ENCODE measurements at regions not wholly inside any gene's neighbourhood (a gene's known extent, or its start where the extent isn't known, plus 50 kb on each side); places are given as distances from the start of the nearest gene placed in this dataset.

DNA sequence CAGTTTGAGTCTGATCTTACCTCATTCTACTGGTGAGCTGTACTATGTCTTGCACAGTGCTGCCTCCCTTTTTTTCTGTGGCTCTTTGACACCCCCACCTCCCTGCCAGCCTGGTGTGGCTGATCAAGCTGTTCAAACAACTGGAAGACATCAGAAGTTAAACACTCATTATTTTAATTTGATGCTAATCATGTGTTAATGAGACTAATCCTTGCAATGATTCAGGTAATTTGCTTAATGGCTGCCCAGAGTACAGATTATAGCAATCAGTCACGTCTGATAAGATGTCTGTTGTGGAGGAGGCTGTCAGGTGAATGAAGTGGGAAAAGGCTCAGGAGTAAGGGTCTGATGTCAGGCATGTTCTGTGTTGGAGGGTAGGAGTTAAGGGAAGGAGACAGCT, 87.4 kb upstream of the GK2 start:
- no peaks in the 10 kb centered on the region for H3K4me1 ChIP-seq
- no peaks in the 10 kb centered on the region for H3K27me3 ChIP-seq (ENCODE audit: insufficient read depth in 3 of 3, low read length in 2 of 3)
- WGBS, 3 donors = 56 to 63% (median 61%) methylated on average over 1 of the region's 1 CpG
- peak overlapping the region; percentile 21 for H3K4me3 ChIP-seq
- intact Hi-C loops (cut with DNase I) = no loop called here
- ATAC-seq = no peak
- no peak for DNase-seq
- H3K9me3 ChIP-seq = no peaks in the 10 kb centered on the region
- H3K27ac ChIP-seq = no peak overlapping the region
- no peak for TF ChIP-seq CTCF (IDR thresholded peaks at IDR 0.05)
- H3K36me3 ChIP-seq (ENCODE audit: insufficient read depth in 1 of 2, low read depth in 1 of 2) = no peaks in the 10 kb centered on the region

DNA sequence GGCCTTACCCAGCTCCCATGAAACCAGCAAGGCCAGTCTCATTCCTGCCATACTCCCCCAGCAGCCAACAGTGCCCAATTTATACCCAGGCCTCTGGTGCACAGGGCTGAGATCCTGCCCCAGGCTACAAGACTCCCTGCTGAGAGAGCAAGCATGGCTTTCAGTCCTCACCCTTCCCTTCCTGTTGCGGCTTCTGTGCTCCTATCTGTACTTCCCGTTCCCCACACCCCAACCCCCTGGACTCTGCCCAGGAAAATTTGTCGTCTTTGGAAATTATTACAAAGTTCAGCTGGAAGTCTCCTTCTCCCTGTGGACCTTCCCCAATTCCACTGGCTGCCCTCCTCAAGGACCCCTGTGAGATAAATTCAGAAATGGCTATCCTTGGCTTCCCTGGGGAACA, 84.1 kb upstream of the GK2 start:
- WGBS, 3 donors = 58 to 73% (median 64%) methylated on average over 3 of the region's 3 CpGs
- TF ChIP-seq CTCF (IDR thresholded peaks at IDR 0.05) = no peak
- ATAC-seq (no peak), DNase-seq (peak in 1 of 2 donors; percentile 14)
- Histone ChIP-seq H3K4me1 (no peaks in the 10 kb centered on the region), H3K9me3 (no peaks in the 10 kb centered on the region), H3K4me3 (no peak overlapping the region), H3K27ac (no peak overlapping the region), H3K36me3 (ENCODE audit: insufficient read depth in 1 of 2, low read depth in 1 of 2) (no peaks in the 10 kb centered on the region), H3K27me3 (ENCODE audit: insufficient read depth in 3 of 3, low read length in 2 of 3) (no peaks in the 10 kb centered on the region)
- intact Hi-C loops (cut with DNase I) = no loop called here

DNA sequence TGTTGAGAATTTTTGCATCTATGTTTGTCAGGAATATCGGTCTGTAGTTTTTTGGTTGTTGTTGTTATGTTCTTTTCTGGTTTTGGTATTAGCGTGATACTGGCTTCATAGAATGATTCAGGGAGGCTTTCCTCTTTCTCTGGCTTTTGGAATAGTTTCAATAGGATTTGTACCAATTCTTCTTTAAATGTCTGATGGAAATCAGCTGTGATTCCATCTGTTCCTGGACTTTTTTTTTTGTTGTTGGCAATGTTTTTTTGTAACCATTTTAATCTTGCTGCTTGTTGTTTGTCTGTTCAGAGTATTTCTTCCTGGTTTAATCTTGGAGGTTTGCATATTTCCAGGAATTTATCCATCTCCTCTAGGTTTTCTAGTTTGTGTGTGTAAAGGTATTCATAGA, 81.5 kb upstream of the GK2 start:
- H3K27ac ChIP-seq = no peak overlapping the region
- intact Hi-C loops (cut with DNase I) = no loop called here
- 32 to 47% (median 32%) methylated on average over 2 of the region's 2 CpGs for WGBS, 3 donors

GRCh38 chr4:79476196-79476595, 68.2 kb upstream of the GK2 start:
- H3K27me3 ChIP-seq (ENCODE audit: insufficient read depth in 3 of 3, low read length in 2 of 3) = no peaks in the 10 kb centered on the region
- no peaks in the 10 kb centered on the region for H3K4me1 ChIP-seq
- ATAC-seq (peak in 2 of 4 donors; percentile 43 to 52), DNase-seq (peak; percentile 16 to 49)
- no peak overlapping the region for H3K27ac ChIP-seq
- 30 to 59% (median 34%) methylated on average over 2 of the region's 2 CpGs for WGBS, 3 donors
- H3K9me3 ChIP-seq = no peaks in the 10 kb centered on the region
- H3K4me3 ChIP-seq = no peak overlapping the region
- intact Hi-C loops (cut with DNase I) = no loop called here
- TF ChIP-seq CTCF (IDR thresholded peaks at IDR 0.05) = no peak
- H3K36me3 ChIP-seq (ENCODE audit: insufficient read depth in 1 of 2, low read depth in 1 of 2) = no peaks in the 10 kb centered on the region

More for the DNA sequence above, 81.5 kb upstream of the GK2 start:
- no peaks in the 10 kb centered on the region for H3K27me3 ChIP-seq (ENCODE audit: insufficient read depth in 3 of 3, low read length in 2 of 3)
- ATAC-seq (no peak), DNase-seq (no peak)
- no peaks in the 10 kb centered on the region for H3K9me3 ChIP-seq
- H3K4me1 ChIP-seq = no peaks in the 10 kb centered on the region
- TF ChIP-seq CTCF (IDR thresholded peaks at IDR 0.05) = no peak
- H3K36me3 ChIP-seq (ENCODE audit: insufficient read depth in 1 of 2, low read depth in 1 of 2) = no peaks in the 10 kb centered on the region
- no peak overlapping the region for H3K4me3 ChIP-seq

GRCh38 chr4:79473439-79473724, 65.4 kb upstream of the GK2 start:
- intact Hi-C loops (cut with DNase I) = no loop called here
- no peak overlapping the region for H3K27ac ChIP-seq

More at GRCh38 chr4:79473439-79473724, 65.4 kb upstream of the GK2 start:
- H3K9me3 ChIP-seq = no peaks in the 10 kb centered on the region
- H3K27me3 ChIP-seq (ENCODE audit: insufficient read depth in 3 of 3, low read length in 2 of 3) = no peaks in the 10 kb centered on the region
- ATAC-seq (no peak), DNase-seq (no peak)
- no peak for TF ChIP-seq CTCF (IDR thresholded peaks at IDR 0.05)
- no peak overlapping the region for H3K4me3 ChIP-seq
- H3K36me3 ChIP-seq (ENCODE audit: insufficient read depth in 1 of 2, low read depth in 1 of 2) = no peaks in the 10 kb centered on the region
- 90 to 95% (median 90%) methylated on average over 3 of the region's 3 CpGs for WGBS, 3 donors
- no peaks in the 10 kb centered on the region for H3K4me1 ChIP-seq
